ENCODE measurements at regions not wholly inside any gene's neighbourhood (a gene's known extent, or its start where the extent isn't known, plus 50 kb on each side); places are given as distances from the start of the nearest gene placed in this dataset.

DNA sequence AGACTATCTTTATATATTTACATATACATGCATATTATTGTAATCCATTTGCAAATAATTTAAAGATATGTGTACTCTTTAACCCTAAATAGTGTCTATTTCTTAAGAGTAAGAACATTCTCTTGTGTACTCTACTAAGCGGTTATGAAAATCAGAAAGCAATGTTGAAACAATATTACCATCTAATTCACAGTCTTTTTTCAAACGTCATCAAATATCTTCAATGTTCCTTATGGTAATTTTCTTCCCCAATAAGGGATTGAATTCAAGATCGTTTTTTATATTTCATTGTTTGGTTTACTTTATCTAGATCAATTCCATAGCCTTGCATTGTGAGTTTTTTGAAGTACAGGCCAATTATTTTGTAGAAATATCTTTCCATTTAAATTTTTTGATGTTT is 1647.4 kb upstream of the PRR20A start:
- intact Hi-C loops (cut with micrococcal nuclease; ENCODE audit: unreplicated experiment) = no loop called here
- Histone ChIP-seq H3K4me1 (ENCODE audit: insufficient read depth, low read length, poor library complexity, severe bottlenecking) (no peaks in the 10 kb centered on the region), H3K9me3 (ENCODE audit: low read depth, low read length, poor library complexity, severe bottlenecking) (no peaks in the 10 kb centered on the region), H3K27ac (ENCODE audit: low read depth, low read length, poor library complexity, severe bottlenecking) (no peak overlapping the region), H3K36me3 (ENCODE audit: insufficient read depth, low read length, poor library complexity, severe bottlenecking) (no peaks in the 10 kb centered on the region), H3K27me3 (replicated peaks; ENCODE audit: insufficient read depth, low read depth, low read length, poor library complexity) (no peaks in the 10 kb centered on the region), H3K4me3 (ENCODE audit: low read depth, low read length, poor library complexity, severe bottlenecking) (no peak overlapping the region)
- CTCF ChIA-PET = no interaction called here
- no peak for DNase-seq (ENCODE audit: low spot score)
- no TSS peak for BruUV-seq (replicated peaks)
- TF ChIP-seq EZH2 (IDR thresholded peaks at IDR 0.05; ENCODE audit: borderline replicate concordance, low read depth, low read length, poor library complexity, severe bottlenecking) (no peak), CTCF (conservative IDR thresholded peaks at IDR 0.05; ENCODE audit: low read depth, low read length) (no peak)
- POLR2A ChIA-PET (ENCODE audit: low non-redundant PET) = no interaction called here

DNA sequence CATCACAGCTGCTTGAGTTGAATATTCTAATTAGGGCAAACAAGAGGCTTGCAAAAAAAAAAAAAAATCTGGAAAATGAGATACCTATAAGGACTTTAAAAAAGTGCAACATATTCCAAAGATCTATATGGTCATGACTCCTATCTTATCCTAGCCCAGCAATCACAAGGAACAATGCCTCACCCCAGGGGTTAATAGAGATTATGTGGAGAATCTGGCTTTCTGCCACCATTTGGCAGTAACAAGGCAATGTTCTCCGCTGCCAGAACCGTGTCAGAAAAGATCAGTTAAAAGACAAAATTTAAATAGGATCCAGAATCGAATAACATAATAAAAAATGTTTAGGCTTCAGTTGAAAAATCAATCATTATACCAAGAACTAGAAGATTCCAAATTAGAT is 1643.2 kb upstream of the PRR20A start:
- peak; percentile 9 for DNase-seq (ENCODE audit: low spot score)
- intact Hi-C loops (cut with micrococcal nuclease; ENCODE audit: unreplicated experiment) = no loop called here
- TF ChIP-seq CTCF (conservative IDR thresholded peaks at IDR 0.05; ENCODE audit: low read depth, low read length) (no peak), EZH2 (IDR thresholded peaks at IDR 0.05; ENCODE audit: borderline replicate concordance, low read depth, low read length, poor library complexity, severe bottlenecking) (no peak)
- Histone ChIP-seq H3K27ac (ENCODE audit: low read depth, low read length, poor library complexity, severe bottlenecking) (no peak overlapping the region), H3K27me3 (replicated peaks; ENCODE audit: insufficient read depth, low read depth, low read length, poor library complexity) (no peaks in the 10 kb centered on the region), H3K36me3 (ENCODE audit: insufficient read depth, low read length, poor library complexity, severe bottlenecking) (no peaks in the 10 kb centered on the region), H3K4me1 (ENCODE audit: insufficient read depth, low read length, poor library complexity, severe bottlenecking) (no peaks in the 10 kb centered on the region), H3K4me3 (ENCODE audit: low read depth, low read length, poor library complexity, severe bottlenecking) (no peak overlapping the region), H3K9me3 (ENCODE audit: low read depth, low read length, poor library complexity, severe bottlenecking) (no peaks in the 10 kb centered on the region)
- BruUV-seq (replicated peaks) = no TSS peak
- CTCF ChIA-PET = interaction anchor here (0.6 kb wide), 1 partner anchor 502 kb away, joined by 4 read pairs; no protein-coding TSS in a partner anchor
- POLR2A ChIA-PET (ENCODE audit: low non-redundant PET) = no interaction called here

DNA sequence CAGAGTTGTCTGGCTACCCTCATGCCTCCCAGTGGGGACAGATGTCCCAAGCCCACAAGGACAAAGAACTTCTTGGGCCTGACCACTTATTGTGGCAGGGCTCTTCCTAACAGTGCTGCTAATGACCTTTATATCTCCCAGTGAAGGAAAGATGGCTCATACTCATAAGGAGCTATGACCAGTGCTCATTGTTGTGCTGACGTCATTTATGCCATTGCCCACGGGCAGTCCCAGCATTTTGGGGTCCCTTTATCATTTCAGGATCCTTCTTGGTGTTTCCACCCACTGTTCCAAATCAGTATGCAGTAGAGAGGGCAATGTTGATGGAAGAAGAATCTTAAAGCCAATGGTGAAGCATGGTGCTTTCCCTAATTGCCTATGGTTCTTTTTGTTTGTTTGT is 1640.0 kb upstream of the PRR20A start:
- H3K27ac ChIP-seq (ENCODE audit: low read depth, low read length, poor library complexity, severe bottlenecking) = no peak overlapping the region
- intact Hi-C loops (cut with micrococcal nuclease; ENCODE audit: unreplicated experiment) = no loop called here
- no peaks in the 10 kb centered on the region for H3K9me3 ChIP-seq (ENCODE audit: low read depth, low read length, poor library complexity, severe bottlenecking)
- no peak overlapping the region for H3K4me3 ChIP-seq (ENCODE audit: low read depth, low read length, poor library complexity, severe bottlenecking)
- ChIA-PET CTCF (no interaction called here), POLR2A (ENCODE audit: low non-redundant PET) (no interaction called here)
- no peaks in the 10 kb centered on the region for H3K27me3 ChIP-seq (replicated peaks; ENCODE audit: insufficient read depth, low read depth, low read length, poor library complexity)
- no TSS peak for BruUV-seq (replicated peaks)
- no peaks in the 10 kb centered on the region for H3K36me3 ChIP-seq (ENCODE audit: insufficient read depth, low read length, poor library complexity, severe bottlenecking)
- no peaks in the 10 kb centered on the region for H3K4me1 ChIP-seq (ENCODE audit: insufficient read depth, low read length, poor library complexity, severe bottlenecking)
- DNase-seq (ENCODE audit: low spot score) = no peak
- TF ChIP-seq CTCF (conservative IDR thresholded peaks at IDR 0.05; ENCODE audit: low read depth, low read length) = no peak
- TF ChIP-seq EZH2 (IDR thresholded peaks at IDR 0.05; ENCODE audit: borderline replicate concordance, low read depth, low read length, poor library complexity, severe bottlenecking) = no peak
